Cardiac muscle cell (in vitro differentiated cells and primary cell): ENCODE measurements at regions not wholly inside any gene's neighbourhood (a gene's known extent, or its start where the extent isn't known, plus 50 kb on each side); places are given as distances from the start of the nearest gene placed in this dataset.

ENCODE experiments used
- DNase-seq, 2 donors: peaks; one replicate each; pipeline versions ENCODE4 v3.0.0 to v3.0.0-alpha.2; 2010 to 2017; ENCODE audit warnings: low read depth in 1 of 2, low spot score in 1 of 2
- H3K27ac ChIP-seq: fragments of 200-600 bp; sonication (generic); 2 replicates; pipeline ENCODE4 v1.5.1; 2016
- H3K27me3 ChIP-seq: fragments of 200-600 bp; sonication (generic); 2 replicates; pipeline ENCODE4 v1.6.0; 2016; ENCODE audit warnings: control low read depth
- H3K36me3 ChIP-seq: fragments of 200-600 bp; sonication (generic); 2 replicates; pipeline ENCODE4 v1.5.1; 2016; ENCODE audit warnings: control low read depth
- H3K4me1 ChIP-seq: fragments of 200-600 bp; sonication (generic); 2 replicates; pipeline ENCODE4 v1.8.1; 2017; ENCODE audit warnings: low read depth, mild to moderate bottlenecking, mixed run types
- H3K4me3 ChIP-seq: fragments of 200-600 bp; sonication (generic); 2 replicates; pipeline ENCODE4 v1.5.1; 2016; ENCODE audit warnings: mild to moderate bottlenecking
- H3K9me3 ChIP-seq: fragments of 200-600 bp; sonication (generic); 2 replicates; pipeline ENCODE4 v1.5.1; 2017; ENCODE audit warnings: low read depth, mild to moderate bottlenecking, control low read depth
- CTCF ChIP-seq: IDR thresholded peaks from 2 replicates; pipeline ENCODE4 v1.5.1; 2012; ENCODE audit warnings: low read depth, mild to moderate bottlenecking, low read length

GRCh38 chr13:22111961-22112360 lies 441.1 kb downstream of the FGF9 start:
- DNase-seq: no peak
- TF ChIP-seq CTCF: no peak
- H3K27me3 ChIP-seq: no peaks in the 10 kb centered on the region
- no peak overlapping the region for H3K4me3 ChIP-seq
- H3K36me3 ChIP-seq: no peaks in the 10 kb centered on the region
- no peak overlapping the region for H3K27ac ChIP-seq
- no peaks in the 10 kb centered on the region for H3K4me1 ChIP-seq
- H3K9me3 ChIP-seq: no peaks in the 10 kb centered on the region

- no peaks in the 10 kb centered on the region for H3K36me3 ChIP-seq
- no peak for DNase-seq
- H3K27ac ChIP-seq: no peak overlapping the region
- no peaks in the 10 kb centered on the region for H3K4me1 ChIP-seq
- no peak overlapping the region for H3K4me3 ChIP-seq
- no peaks in the 10 kb centered on the region for H3K27me3 ChIP-seq
- TF ChIP-seq CTCF: no peak
- H3K9me3 ChIP-seq: no peaks in the 10 kb centered on the region
Observed at GRCh38 chr13:22112956-22113745, 442.3 kb downstream of the FGF9 start.

GRCh38 chr13:22114630-22115311 lies 443.9 kb downstream of the FGF9 start:
- Histone ChIP-seq H3K36me3 (no peaks in the 10 kb centered on the region), H3K27ac (no peak overlapping the region), H3K4me3 (no peak overlapping the region), H3K9me3 (no peaks in the 10 kb centered on the region), H3K27me3 (no peaks in the 10 kb centered on the region), H3K4me1 (no peaks in the 10 kb centered on the region)
- no peak for TF ChIP-seq CTCF
- peak in 1 of 2 donors; percentile 0 for DNase-seq

GRCh38 chr13:22118158-22118557 lies 447.3 kb downstream of the FGF9 start:
- Histone ChIP-seq H3K36me3 (no peaks in the 10 kb centered on the region), H3K27ac (no peak overlapping the region), H3K4me3 (no peak overlapping the region), H3K27me3 (no peaks in the 10 kb centered on the region), H3K4me1 (no peaks in the 10 kb centered on the region), H3K9me3 (no peaks in the 10 kb centered on the region)
- DNase-seq: no peak
- no peak for TF ChIP-seq CTCF

GRCh38 chr13:22120646-22121045 lies 449.8 kb downstream of the FGF9 start:
- Histone ChIP-seq H3K36me3 (no peaks in the 10 kb centered on the region), H3K27me3 (no peaks in the 10 kb centered on the region), H3K27ac (no peak overlapping the region), H3K4me1 (no peaks in the 10 kb centered on the region), H3K9me3 (no peaks in the 10 kb centered on the region), H3K4me3 (no peak overlapping the region)
- no peak for DNase-seq
- TF ChIP-seq CTCF: no peak
